ENCODE measurements at regions not wholly inside any gene's neighbourhood (a gene's known extent, or its start where the extent isn't known, plus 50 kb on each side); places are given as distances from the start of the nearest gene placed in this dataset.

GRCh38 chr3:71994906-71995305 is 210.0 kb upstream of the PROK2 start:
- Histone ChIP-seq H3K56ac (ENCODE audit: insufficient read length, low read depth, low read length) (no peak overlapping the region), H2BK12ac (ENCODE audit: insufficient read length, low read depth, low read length) (no peak overlapping the region), H3T11ph (ENCODE audit: low read length) (no peak overlapping the region), H3K79me1 (ENCODE audit: insufficient read depth, low read depth, low read length, poor library complexity, severe bottlenecking) (no peaks in the 10 kb centered on the region), H4K20me1 (ENCODE audit: control insufficient read depth, insufficient read depth, insufficient read length) (no peaks in the 10 kb centered on the region), H4K8ac (replicated peaks; ENCODE audit: insufficient read length, low read depth, low read length) (no peak overlapping the region), H2AK5ac (ENCODE audit: insufficient read length, low read length) (no peak overlapping the region), H3K4me1 (ENCODE audit: insufficient read depth, low read length) (no peaks in the 10 kb centered on the region), H3K4me2 (ENCODE audit: insufficient read depth, insufficient read length, low read length) (no peak overlapping the region), H3K9me3 (ENCODE audit: control insufficient read depth, low read depth, low read length) (peaks cover 5% of the 10 kb centered on the region), H3K14ac (ENCODE audit: insufficient read depth, low read length) (no peak overlapping the region), H3K23me2 (ENCODE audit: insufficient read length, low read depth, low read length, poor library complexity, severe bottlenecking) (no peaks in the 10 kb centered on the region), H3K4ac (ENCODE audit: low read depth, low read length) (no peak overlapping the region), H3K27ac (ENCODE audit: insufficient read length, low read depth, low read length) (no peak overlapping the region), H3K9ac (ENCODE audit: extremely low read depth, insufficient read length, low read length) (no peak overlapping the region), H2AFZ (ENCODE audit: low read length) (no peak overlapping the region), H3K27me3 (ENCODE audit: insufficient read depth, low read length) (no peaks in the 10 kb centered on the region), H2BK15ac (ENCODE audit: low read depth, low read length) (no peak overlapping the region), H3K79me2 (ENCODE audit: insufficient read depth, low read length) (no peaks in the 10 kb centered on the region), H3K18ac (ENCODE audit: insufficient read length, low read depth, low read length) (no peak overlapping the region), H2BK5ac (ENCODE audit: insufficient read length, low read length) (no peak overlapping the region), H3K23ac (ENCODE audit: insufficient read length, low read depth, low read length) (no peak overlapping the region), H4K91ac (ENCODE audit: insufficient read length, low read depth, low read length) (no peak overlapping the region), H2BK20ac (ENCODE audit: low read depth, low read length, poor library complexity, severe bottlenecking) (no peak overlapping the region), H2BK120ac (ENCODE audit: low read depth, low read length, poor library complexity, severe bottlenecking) (no peak overlapping the region), H4K5ac (ENCODE audit: insufficient read length, low read depth, low read length) (no peak overlapping the region)
- H3K27ac Mint-ChIP-seq: no peak overlapping the region
- no peak for TF ChIP-seq CTCF (conservative IDR thresholded peaks at IDR 0.05)
- DNase-seq: no peak
- H3K4me1 Mint-ChIP-seq: peaks cover 5 to 10% of the 10 kb centered on the region in 2 experiments; a peak in 3 of 4 replicates
- H3K36me3 Mint-ChIP-seq (ENCODE audit: insufficient read depth in 1 of 3, low read depth in 3 of 3): peaks cover 0 to 5% (median 3%) of the 10 kb centered on the region in 3 experiments; a peak in 4 of 7 replicates
- peaks cover 0 to 2% of the 10 kb centered on the region in 2 experiments; a peak in 1 of 5 replicates for H3K9me3 Mint-ChIP-seq
- H3K27me3 Mint-ChIP-seq (ENCODE audit: low read depth): peaks cover 1% of the 10 kb centered on the region
- WGBS (ENCODE audit: extremely low coverage, insufficient read length, low lambda C conversion rate): no CpG with 5 or more reads among the region's 3 CpGs
- no peak overlapping the region for H3K4me3 Mint-ChIP-seq

Data from H9 (cell line).